Skin of body (tissue), 1 donor: ENCODE measurements at regions not wholly inside any gene's neighbourhood (a gene's known extent, or its start where the extent isn't known, plus 50 kb on each side); places are given as distances from the start of the nearest gene placed in this dataset.
"Not testable (repeated sequence)": the region's sequence is repeated elsewhere in the genome, so short reads cannot be mapped to it uniquely, and the experiment has no call there.

ENCODE experiments used
- DNase-seq: peaks from one replicate; lab custom pipeline; 2025; lab: John Stamatoyannopoulos, UW

DNA sequence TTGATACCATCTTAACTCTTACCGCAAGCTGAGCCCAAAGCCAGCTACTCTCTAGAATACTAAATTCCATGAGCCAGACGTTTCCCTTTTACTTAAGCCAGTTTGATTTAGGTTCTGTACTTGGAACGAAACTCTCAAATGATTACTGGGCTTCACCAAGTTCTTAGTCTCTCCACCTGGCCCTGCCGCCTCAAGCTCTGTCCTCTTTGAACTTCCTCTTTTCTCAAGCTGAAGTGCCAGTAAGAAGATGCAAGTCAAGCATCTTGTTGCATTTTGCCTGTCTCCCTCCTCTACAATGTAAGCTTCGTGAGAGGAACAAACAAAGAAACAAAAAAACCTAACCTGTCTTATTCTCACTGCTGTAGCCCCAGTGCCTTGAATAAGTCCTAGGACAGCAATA lies 358.2 kb upstream of the NPVF start:
- DNase-seq: no peak

DNA sequence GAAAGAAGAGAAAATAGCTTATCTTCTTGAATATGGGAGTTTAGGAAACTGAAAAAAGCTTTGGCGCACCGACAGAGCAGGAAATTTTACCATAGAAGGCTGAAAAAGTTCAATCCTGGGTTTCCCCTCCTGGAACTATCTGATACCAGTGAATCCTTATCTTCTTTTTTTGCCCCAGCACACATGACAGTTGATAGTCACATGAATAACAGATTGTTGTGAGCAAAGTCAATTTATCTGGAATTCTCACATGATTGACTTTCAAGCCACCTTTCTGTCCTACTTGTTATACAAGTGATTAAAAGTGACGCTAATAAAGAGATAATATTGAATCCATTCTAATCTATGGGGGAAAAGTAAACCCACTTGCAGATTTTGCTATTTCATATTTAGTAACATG lies 365.8 kb upstream of the NPVF start:
- DNase-seq: no peak

DNA sequence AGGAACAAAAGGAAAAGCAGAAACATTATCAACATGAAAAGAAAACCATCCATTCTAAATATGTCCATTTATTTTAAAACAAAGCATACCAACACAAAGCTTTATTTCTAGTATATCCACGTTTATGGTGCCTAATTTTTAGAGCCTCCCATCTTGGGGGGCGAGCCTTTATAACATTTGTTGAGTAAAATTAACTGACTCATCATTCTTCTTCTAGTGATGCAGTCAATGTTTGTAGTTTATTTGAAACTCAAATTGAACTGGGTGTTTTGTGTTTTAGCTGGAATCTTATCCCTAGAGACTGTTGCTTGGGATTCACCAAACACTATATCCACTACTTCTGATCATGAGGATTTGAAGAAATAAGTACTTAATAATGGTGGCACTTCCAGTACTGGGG lies 366.4 kb upstream of the NPVF start:
- DNase-seq: no peak

DNA sequence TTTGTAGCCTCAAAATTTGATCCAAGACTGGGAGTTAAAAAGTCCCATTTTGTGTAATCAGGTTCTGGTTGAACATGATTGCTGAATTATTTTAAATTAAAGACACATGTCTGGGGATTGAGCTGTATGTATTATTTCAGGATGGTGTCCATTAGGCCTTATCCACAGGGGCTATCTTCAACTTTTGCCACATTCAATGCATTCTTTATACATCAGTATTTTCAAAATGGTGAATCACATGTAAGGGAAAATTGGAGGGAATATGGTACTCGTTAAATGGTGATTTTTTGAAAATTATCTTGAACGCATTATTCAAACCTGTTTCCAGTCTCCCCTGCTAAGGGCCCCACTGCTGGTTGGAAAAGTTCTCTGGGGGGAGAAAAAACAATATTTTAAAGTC lies 367.7 kb upstream of the NPVF start:
- DNase-seq: peak; percentile 71

DNA sequence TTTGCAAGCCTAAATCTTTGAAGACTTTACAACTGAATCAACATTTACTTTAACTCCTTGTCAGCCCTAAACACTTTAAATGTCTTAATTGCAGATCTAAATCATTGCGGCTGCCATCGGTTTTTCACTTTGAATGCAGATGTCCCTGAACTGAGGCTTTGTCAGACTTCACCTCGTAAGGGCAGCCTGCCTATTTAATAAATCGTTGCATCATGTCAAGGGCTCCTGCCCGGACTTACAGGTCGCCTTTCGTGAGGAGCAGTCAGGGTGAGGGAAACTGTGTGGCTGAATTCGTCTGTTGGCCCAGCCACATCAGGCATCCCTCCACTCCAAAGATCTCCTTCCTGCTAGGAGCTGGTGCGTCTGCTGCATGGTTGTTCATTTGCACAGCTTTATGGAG lies 368.2 kb upstream of the NPVF start:
- no peak for DNase-seq

DNA sequence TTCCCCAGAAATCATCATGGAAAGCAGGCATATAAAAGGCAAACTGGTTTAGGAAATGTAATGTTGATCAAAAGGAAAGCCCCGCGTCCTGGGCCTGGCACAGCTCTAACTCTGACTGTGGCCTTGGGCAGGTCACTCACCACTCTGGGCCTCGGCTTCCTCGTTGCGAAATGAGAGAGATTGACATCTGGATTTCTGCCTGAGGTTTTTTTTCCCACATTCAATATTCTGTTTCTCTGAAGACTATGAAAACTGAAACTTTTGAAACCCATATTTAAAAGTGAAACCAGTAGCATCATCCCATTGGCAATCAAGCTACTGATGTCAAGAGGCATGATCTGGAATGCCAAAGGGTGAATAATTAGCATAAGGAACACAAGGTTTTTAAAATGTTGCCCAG lies 369.7 kb upstream of the NPVF start:
- DNase-seq: no peak

DNA sequence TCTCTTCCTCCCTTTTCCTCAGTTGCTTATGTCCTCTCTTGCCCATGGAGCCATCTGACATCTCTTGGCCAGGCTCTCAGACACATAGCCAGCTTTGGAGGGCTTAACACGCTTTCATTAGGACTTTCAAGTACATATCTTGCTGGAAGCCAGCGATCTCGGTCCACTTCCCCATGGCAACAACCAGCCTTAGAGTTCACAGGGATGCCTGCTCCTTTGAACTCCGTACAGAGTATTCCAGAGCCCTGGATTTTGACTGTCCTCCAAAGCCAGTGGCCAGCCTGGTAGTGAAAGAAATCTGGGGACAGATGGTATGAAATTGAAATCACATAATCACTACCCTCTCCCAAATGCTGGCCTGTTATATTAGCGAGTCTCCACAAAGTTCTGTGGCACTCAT lies 370.5 kb upstream of the NPVF start:
- DNase-seq: no peak

DNA sequence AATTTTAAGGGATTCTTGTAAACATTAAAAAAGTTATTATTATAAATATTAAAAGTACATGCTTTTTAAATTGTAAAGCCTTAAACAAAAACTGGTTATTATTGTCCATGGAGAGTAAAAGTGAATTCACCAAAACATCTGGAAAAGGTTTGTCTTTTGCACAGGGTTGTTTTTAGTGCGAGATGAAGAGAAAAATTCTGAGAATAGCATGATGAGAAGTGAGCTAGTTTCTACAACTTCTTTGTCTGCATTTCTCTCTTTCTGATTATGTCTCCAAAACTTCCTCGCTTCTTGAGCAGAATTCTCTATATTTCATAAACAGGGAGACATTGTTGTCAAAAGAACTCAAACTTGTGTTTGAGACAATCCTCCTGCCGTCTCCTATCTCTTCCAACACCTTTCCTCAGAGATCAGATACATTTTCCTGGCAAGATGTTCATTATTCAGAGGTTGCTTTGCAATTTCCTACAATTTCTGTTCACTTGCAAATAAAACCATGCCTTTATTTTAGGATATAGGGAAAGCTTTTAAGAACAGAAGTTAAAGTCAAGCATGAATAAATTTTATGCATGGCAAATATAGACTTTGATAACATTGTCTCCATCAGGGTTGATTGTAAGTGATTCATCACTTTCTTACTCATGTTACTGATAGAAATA lies 372.1 kb upstream of the NPVF start:
- DNase-seq: no peak

DNA sequence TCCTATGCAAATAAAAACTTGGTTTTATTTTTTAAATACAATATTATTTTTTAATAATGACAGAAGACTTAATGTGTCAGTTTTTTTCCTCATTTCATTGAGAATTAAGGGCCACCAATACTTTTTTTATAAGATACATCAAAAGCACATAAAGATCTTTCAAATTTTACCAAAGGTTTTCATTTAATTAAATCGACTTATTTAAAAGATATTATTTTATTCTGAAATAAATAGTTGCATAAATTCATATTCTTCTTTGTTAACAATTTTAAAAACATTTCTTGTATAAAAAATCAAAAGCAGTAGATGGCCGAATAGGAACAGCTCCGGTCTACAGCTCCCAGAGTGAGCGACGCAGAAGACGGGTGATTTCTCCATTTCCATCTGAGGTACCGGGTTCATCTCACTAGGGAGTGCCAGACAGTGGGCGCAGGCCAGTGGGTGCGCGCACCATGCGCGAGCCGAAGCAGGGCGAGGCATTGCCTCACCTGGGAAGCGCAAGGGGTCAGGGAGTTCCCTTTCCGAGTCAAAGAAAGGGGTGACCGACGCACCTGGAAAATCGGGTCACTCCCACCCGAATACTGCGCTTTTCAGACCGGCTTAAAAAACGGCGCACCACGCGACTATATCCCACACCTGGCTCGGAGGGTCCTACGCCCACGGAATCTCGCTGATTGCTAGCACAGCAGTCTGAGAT lies 374.6 kb upstream of the NPVF start:
- not testable (repeated sequence) for DNase-seq

DNA sequence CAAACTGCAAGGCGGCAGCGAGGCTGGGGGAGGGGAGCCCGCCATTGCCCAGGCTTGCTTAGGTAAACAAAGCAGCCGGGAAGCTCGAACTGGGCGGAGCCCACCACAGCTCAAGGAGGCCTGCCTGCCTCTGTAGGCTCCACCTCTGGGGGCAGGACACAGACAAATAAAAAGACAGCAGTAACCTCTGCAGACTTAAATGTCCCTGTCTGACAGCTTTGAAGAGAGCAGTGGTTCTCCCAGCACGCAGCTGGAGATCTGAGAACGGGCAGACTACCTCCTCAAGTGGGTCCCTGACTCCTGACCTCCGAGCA lies 375.1 kb upstream of the NPVF start:
- not testable (repeated sequence) for DNase-seq

DNA sequence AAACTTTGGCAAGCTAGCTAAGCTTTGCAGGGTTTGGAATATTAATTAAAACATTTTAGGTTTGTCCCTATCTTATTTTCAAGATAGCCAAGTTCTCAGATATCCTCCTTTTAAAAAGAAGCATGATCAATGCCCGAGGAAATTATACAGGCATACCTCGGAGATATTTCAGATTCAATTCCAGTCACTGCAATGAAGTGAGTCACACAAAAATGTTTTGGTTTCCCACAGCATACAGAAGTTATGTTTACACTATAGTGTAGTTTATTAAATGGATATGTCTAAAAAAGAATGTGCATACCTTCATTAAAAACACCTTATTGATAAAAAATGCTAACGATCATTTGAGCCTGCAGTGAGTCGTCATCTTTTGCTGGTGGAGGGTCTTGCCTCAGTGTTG lies 382.9 kb upstream of the NPVF start:
- DNase-seq: no peak

DNA sequence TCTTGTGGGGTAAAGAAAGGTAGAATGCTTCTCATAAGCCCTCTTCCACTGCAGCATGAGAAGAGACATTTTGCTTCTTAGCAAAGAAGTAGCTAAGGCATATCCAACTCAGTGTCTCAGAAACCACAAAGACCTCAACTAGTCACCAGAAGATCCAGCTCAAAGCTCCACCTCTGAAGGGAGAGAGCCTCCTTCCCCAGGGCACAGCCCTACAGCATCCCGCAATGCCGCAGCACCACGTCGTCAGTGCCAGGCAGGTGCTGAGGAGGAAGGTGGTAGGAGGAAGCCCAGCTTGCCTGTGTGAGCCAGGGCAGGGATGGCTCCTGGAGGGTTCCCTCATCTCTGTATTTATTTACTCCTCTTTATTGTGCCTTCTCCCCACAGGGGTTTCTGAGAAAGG lies 385.6 kb upstream of the NPVF start:
- no peak for DNase-seq

DNA sequence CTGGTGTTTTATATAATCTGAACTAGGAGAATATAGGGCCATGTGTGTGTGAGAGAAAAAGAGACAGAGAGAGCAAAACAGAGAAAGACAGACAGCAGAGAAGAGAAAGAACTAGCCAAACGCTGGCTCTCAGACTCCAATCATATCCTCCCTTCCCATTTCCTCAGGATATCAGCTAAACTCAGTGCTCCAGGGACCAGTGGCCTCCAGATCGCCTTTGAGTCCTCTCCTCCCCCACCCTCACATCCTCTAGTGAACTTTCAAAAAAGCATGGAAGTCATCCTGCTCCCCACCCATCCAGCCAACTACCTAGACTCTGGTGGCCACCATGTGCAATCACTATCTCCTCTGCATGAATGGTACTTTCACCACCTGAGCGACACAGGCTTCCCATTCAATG lies 386.1 kb upstream of the NPVF start:
- no peak for DNase-seq

DNA sequence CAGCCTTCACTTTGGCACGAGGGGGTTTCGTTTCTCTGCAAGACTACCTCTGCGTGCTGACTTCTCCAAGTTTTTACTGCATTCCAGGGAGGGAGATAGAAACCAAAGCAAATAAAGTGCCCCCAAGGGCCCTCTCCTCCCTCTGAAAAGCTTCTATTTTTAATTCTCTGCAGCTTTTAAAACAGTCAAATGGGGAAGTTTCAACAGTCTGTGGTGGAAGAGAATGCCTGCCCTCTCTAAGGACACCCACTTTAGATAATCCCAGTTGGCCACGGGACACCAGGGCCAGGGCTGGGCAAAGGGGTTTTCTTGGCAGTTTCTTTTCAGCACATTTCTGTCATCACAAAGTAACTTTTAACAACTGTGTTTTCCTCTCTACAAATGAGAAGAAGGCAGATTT lies 386.7 kb upstream of the NPVF start:
- no peak for DNase-seq

DNA sequence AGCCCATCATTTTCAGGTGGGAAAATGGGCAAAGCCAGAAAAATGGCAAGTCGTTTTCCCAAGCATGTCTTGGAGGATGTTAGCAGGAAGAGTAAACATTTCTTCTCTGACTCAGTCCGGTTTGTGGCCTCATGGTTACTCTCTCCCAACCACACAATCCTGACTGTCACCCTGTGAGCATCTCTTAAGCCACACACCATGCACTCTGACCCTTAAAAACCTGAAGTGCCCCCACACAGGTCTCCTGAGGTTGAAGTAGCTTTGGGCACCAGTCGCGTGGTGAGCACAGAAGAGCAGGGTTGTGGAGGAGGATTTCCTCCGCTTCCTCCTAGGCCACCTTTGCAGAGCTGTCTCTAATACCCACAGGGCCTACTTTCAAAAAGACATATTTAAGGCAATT lies 387.3 kb upstream of the NPVF start:
- DNase-seq: no peak

DNA sequence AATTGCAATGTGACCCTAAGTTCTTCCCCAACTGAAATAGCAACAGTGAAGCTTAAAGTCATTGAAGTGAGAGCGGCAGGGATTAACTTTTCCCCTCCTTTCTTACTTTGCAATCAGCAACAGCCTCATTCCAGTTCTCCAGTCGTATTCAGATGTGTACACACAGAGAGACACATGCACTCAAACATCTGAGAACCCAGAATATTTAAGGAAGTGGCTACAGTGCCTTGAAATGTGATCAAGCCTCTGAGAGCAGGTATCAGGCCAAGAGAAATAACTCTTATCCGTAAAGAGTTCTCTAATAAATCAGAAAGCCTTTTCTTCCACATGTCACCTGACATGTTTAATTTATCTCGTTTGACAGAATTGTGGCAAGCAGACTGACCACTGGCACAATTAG lies 388.9 kb upstream of the NPVF start:
- no peak for DNase-seq

DNA sequence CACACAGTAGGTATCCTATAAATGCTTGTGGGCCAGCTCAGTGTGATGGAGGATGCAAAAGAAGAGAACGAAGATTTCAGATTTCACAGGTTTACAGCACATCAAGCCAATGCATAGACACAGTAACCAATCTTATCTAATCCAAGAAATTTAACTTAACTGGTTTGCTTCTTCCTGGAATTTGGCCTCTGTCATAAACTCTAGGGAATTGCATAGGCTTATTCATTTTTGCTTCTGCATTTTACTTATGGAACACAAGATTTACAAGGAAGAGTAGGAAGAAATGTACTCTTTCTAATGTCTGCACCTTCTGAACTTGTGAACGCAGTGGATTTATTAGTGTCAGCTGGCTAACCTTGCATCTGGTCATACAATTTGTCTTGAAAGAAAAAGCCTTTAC lies 389.4 kb upstream of the NPVF start:
- no peak for DNase-seq

DNA sequence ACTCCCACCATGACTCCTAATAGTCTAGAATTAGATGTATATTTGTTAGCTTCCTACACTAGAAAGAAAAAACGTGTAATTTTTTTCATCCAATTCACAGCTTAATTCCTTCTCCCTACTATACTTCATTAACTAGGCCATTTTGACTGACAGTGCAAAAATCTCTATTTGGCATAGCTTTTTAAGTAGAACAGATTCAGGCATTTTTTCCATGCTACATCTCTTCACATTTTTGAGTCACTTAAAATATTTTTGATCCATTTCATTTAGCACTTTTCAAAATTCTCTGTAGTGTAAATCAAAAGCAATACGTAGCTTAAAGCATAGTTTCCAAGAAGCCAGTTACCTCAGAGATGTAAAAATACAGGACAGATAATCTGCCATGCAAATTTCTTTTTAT lies 391.1 kb upstream of the NPVF start:
- DNase-seq: no peak

DNA sequence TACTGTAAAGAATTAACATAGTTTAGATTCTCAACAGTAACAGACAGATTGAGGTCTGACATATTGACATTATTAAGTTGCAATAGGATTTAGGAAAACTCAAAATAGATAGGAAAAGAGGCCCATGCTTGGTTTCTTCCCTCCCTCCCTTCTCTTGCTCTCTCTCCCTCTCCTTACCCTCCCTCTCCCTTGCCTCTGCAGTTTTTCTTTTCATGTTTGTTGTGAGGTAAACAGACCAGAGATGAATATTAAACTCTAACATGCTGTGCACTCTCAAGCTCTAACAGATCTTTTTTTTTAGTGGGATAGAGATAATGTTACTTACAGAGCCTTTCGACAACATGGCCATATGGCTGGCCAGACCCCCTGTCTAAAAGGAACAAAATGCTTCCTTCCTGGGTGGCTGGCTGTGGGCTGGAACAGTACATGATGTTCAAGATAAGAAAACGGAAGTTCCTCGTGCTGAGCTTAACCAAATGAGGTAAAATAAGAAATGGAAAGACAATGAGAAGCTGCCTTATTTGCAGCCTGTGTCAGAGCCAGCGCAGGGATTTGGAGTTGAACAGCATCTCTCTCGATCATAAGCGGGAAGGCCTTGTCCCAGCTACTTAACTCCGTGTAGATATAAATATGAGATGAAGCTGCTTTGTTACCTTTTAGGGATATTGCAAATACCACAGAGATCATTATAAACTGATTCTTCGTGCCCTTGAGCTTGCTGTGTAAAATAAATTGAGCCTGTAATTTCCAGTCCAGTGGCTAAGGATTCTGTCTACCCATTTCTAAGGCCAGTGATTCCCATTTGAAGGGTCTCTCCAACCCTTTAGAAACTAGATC lies 391.9 kb upstream of the NPVF start:
- DNase-seq: no peak

DNA sequence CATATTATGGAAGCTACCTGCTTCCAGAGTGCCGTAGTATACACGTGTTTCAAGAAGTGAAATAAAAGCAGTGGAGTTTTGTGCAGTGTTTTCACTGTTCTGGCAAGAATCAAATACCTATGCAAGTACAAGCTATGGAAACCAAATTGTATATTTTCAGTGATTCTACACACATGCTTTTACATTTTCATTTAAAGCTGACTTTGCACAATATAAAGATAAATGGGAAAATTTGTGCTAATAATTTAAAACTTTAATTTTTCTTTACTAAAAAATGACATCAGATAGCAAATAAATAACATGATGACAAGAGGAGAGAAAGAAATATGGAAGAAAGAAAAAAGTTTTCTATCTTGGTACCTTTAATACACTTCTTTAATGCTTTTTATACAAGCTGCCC lies 393.7 kb upstream of the NPVF start:
- DNase-seq: no peak

DNA sequence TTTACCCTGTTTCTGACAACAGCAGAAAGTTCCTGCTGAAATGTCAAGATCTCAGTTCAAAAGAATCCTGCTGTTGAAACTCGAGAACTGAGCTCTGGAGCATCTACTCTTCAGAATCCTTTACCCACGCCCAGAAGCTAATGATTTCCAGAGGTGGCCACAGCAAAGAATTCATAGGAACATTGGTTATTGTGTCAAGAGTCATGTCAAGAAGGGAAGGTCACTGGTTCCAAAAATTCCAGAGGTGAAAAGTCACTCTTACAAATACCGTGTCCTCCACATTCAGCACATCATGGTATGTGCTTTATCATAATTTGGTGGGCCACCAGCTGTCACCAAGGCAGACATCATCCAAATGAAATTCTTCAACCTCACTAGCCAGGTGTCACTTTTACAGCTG lies 394.4 kb upstream of the NPVF start:
- DNase-seq: no peak

DNA sequence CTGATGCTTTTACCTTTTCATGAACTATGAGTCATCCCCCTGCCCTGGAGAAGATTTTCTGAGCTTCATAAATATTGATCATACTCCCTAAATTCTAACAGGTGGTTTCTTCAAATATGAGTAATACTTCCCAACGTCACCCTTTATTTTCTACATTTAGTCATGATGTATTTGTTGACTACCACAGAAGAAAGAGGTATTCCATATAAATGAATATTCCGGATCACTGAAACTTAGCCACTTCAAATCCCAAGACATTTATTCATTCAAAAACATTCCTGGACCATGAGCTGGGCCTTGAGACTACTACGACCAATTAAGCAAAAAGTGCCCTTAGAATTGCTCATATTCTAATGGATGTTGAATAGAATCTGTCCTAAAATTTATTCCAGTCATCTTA lies 395.8 kb upstream of the NPVF start:
- DNase-seq: no peak

DNA sequence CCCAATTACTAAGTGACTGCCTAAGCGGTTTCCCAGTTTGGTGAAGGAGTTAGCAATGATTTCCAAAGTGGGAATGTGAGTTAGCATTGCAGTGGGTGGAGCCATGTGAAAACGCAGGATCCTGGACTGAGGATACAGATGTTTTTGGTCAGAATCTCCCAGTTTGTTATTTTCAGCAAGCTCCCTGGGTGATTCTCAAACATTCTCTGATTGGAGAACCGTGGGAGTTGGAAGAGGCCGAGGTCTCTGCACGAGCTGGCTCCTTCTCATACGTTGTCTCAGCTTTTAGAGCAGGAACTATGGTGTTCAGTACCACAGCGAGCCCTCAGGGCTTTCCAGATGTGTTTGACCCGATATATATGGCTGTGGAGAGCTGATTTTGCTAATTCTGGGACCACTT lies 396.5 kb upstream of the NPVF start:
- DNase-seq: peak; percentile 72
